SU-DHL-6 (cell line): ENCODE measurements at regions not wholly inside any gene's neighbourhood (a gene's known extent, or its start where the extent isn't known, plus 50 kb on each side); places are given as distances from the start of the nearest gene placed in this dataset.

Experiments used
- H2AFZ ChIP-seq: fragments of 200-600 bp; sonication (generic); 2 replicates; pipeline ENCODE4 v1.6.1; 2014; ENCODE audit warnings: low read depth, mild to moderate bottlenecking, moderate library complexity, mixed read lengths, antibody characterized with exemption, low read length; ENCODE audit not compliant: severe bottlenecking
- H3F3A ChIP-seq: fragments of 200-600 bp; shearing (Covaris generic); 2 replicates; pipeline ENCODE4 v1.6.0; 2016; ENCODE audit warnings: antibody characterized with exemption, mild to moderate bottlenecking; ENCODE audit not compliant: insufficient read depth
- H3K27ac ChIP-seq: fragments of 200-600 bp; sonication (generic); 2 replicates; pipeline ENCODE4 v1.5.1; 2016; ENCODE audit warnings: low read depth, mild to moderate bottlenecking, low read length, moderate library complexity, mixed read lengths
- H3K27me3 ChIP-seq: fragments of 200-600 bp; sonication (generic), shearing (Covaris generic); 2 replicates; pipeline ENCODE4 v1.6.0; 2014; ENCODE audit warnings: mild to moderate bottlenecking, low read length
- H3K36me3 ChIP-seq: fragments of 200-600 bp; sonication (generic); 2 replicates; pipeline ENCODE4 v1.6.1; 2014; ENCODE audit warnings: mild to moderate bottlenecking, low read length, mixed read lengths
- H3K4me2 ChIP-seq: fragments of 300-600, 200-600 bp; shearing (Covaris generic), sonication (generic); 2 replicates; pipeline ENCODE4 v1.6.0; 2014; ENCODE audit warnings: low read length, low read depth, mild to moderate bottlenecking; ENCODE audit not compliant: poor library complexity, severe bottlenecking
- H3K4me3 ChIP-seq: fragments of 200-600 bp; sonication (generic); 2 replicates; pipeline ENCODE4 v1.5.1; 2014; ENCODE audit warnings: antibody characterized with exemption, low read length, mild to moderate bottlenecking, mixed read lengths; ENCODE audit not compliant: insufficient read depth, poor library complexity, severe bottlenecking
- H3K79me2 ChIP-seq: fragments of 200-600 bp; sonication (generic); 2 replicates; pipeline ENCODE4 v1.6.1; 2014; ENCODE audit warnings: mild to moderate bottlenecking, low read length, moderate library complexity; ENCODE audit not compliant: insufficient read depth
- H3K9ac ChIP-seq: fragments of 200-600 bp; sonication (generic); 2 replicates; pipeline ENCODE4 v1.7.0; 2014; ENCODE audit warnings: mild to moderate bottlenecking, low read length
- H3K9me2 ChIP-seq: fragments of 200-600 bp; sonication (generic); replicated peaks from 2 replicates; pipeline ENCODE4 v1.6.1; 2014; ENCODE audit warnings: low read length; ENCODE audit not compliant: insufficient read depth
- H3K9me3 ChIP-seq: fragments of 200-600 bp; sonication (generic); 2 replicates; pipeline ENCODE4 v1.6.1; 2014; ENCODE audit warnings: low read length, mixed read lengths; ENCODE audit not compliant: insufficient read depth
- H4K20me1 ChIP-seq: fragments of 200-600 bp; sonication (generic); 2 replicates; pipeline ENCODE4 v1.6.1; 2014; ENCODE audit warnings: low read depth, mild to moderate bottlenecking, antibody characterized with exemption, low read length, moderate library complexity, mixed read lengths
- EZH2phosphoT487 ChIP-seq: fragments of 200-600 bp; sonication (generic), shearing (Covaris generic); conservative IDR thresholded peaks from 2 replicates; pipeline ENCODE4 v1.6.1; 2018; ENCODE audit warnings: mild to moderate bottlenecking, antibody characterized with exemption, low read length, moderate library complexity, mixed read lengths
- TF ChIP-seq, protein P1 (sequence below): fragments of 200-600 bp; sonication (generic); IDR thresholded peaks from one replicate; pipeline ENCODE4 v1.5.1; 2017; ENCODE audit warnings: antibody characterized with exemption, mild to moderate bottlenecking, low read length, moderate library complexity; ENCODE audit not compliant: insufficient read depth, poor library complexity, severe bottlenecking

DNA sequence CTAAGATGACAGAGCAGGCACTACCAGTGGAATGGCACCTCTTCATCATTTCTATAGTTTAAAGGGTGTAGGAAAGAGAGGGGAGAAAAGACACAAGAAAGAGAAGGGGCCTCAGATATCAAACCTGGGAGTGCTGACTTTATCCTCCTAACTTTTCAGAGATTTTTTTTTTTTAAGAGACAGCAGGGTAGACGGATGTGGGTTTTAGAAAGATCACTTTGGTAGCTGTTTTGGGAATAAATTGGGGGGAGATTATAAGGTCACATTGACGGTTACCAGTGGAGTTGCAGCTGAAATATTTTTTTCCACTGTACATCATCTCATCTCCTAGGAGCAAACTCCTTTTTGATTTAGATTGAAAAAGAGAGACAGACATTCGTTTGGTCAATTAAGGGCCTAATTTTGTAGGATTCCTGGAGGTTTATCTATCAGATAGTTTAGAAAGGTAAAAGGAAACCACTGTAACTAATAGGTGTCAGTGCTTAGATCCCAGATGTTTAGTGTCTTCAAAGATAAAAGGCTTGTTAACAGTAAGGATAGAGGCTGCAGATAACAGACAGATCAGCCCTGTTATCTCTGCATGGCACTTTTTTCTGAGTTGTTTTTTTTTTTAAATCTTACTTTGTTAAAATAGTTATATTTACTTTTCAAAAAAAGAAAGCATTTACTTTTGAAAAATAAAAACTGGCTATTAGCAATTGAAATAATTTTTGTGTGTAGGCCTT lies 1057.0 kb downstream of the IGSF11 start:
- Histone ChIP-seq H3K4me3 (no peak overlapping the region), H3K79me2 (no peaks in the 10 kb centered on the region), H3K9me3 (no peaks in the 10 kb centered on the region), H3K9ac (no peak overlapping the region), H3K27ac (no peak overlapping the region), H3F3A (no peaks in the 10 kb centered on the region), H3K9me2 (no peaks in the 10 kb centered on the region), H3K27me3 (no peaks in the 10 kb centered on the region), H3K4me2 (no peak overlapping the region), H4K20me1 (no peaks in the 10 kb centered on the region), H3K36me3 (no peaks in the 10 kb centered on the region), H2AFZ (no peak overlapping the region)
- no peak for TF ChIP-seq EZH2phosphoT487
- TF ChIP-seq, protein P1, sequence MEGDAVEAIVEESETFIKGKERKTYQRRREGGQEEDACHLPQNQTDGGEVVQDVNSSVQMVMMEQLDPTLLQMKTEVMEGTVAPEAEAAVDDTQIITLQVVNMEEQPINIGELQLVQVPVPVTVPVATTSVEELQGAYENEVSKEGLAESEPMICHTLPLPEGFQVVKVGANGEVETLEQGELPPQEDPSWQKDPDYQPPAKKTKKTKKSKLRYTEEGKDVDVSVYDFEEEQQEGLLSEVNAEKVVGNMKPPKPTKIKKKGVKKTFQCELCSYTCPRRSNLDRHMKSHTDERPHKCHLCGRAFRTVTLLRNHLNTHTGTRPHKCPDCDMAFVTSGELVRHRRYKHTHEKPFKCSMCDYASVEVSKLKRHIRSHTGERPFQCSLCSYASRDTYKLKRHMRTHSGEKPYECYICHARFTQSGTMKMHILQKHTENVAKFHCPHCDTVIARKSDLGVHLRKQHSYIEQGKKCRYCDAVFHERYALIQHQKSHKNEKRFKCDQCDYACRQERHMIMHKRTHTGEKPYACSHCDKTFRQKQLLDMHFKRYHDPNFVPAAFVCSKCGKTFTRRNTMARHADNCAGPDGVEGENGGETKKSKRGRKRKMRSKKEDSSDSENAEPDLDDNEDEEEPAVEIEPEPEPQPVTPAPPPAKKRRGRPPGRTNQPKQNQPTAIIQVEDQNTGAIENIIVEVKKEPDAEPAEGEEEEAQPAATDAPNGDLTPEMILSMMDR = no peak

GRCh38 chr3:117979466-117979865 lies 1055.2 kb downstream of the IGSF11 start:
- Histone ChIP-seq H3K9ac (no peak overlapping the region), H3K27me3 (no peaks in the 10 kb centered on the region), H3K27ac (no peak overlapping the region), H3F3A (no peaks in the 10 kb centered on the region), H3K9me2 (no peaks in the 10 kb centered on the region), H3K4me2 (no peak overlapping the region), H4K20me1 (no peaks in the 10 kb centered on the region), H3K9me3 (no peaks in the 10 kb centered on the region), H3K79me2 (no peaks in the 10 kb centered on the region), H3K36me3 (no peaks in the 10 kb centered on the region), H3K4me3 (no peak overlapping the region), H2AFZ (no peak overlapping the region)
- no peak for TF ChIP-seq EZH2phosphoT487
- TF ChIP-seq, protein P1 = no peak

DNA sequence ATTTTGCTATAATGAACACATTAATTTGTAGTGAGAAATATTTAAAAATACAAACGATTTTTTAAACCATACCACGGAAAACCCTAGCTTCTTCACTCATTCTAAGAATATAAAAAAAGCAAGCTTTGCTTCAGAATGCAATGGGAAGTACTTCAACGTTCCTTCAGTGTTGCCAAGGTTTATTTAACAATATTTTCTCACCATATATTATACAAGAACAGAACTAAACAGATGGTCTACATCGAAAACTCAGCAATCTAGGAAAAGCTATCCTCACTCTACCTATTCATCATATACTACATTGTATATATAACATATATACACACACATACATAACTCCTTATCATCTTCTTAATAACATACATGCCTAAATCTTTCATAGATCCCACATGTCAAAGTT lies 1047.4 kb downstream of the IGSF11 start:
- no peak overlapping the region for H3K4me3 ChIP-seq
- H3K27me3 ChIP-seq = no peaks in the 10 kb centered on the region
- no peaks in the 10 kb centered on the region for H3F3A ChIP-seq
- H3K9me2 ChIP-seq = no peaks in the 10 kb centered on the region
- H3K79me2 ChIP-seq = no peaks in the 10 kb centered on the region
- no peaks in the 10 kb centered on the region for H3K36me3 ChIP-seq
- H3K9me3 ChIP-seq = no peaks in the 10 kb centered on the region
- no peak overlapping the region for H2AFZ ChIP-seq
- no peak overlapping the region for H3K4me2 ChIP-seq
- TF ChIP-seq, protein P1 = no peak
- TF ChIP-seq EZH2phosphoT487 = no peak
- H3K9ac ChIP-seq = no peak overlapping the region
- H4K20me1 ChIP-seq = no peaks in the 10 kb centered on the region
- no peak overlapping the region for H3K27ac ChIP-seq
